ENCODE measurements at regions not wholly inside any gene's neighbourhood (a gene's known extent, or its start where the extent isn't known, plus 50 kb on each side); places are given as distances from the start of the nearest gene placed in this dataset.
"Not testable (repeated sequence)": the region's sequence is repeated elsewhere in the genome, so short reads cannot be mapped to it uniquely, and the experiment has no call there.

DNA sequence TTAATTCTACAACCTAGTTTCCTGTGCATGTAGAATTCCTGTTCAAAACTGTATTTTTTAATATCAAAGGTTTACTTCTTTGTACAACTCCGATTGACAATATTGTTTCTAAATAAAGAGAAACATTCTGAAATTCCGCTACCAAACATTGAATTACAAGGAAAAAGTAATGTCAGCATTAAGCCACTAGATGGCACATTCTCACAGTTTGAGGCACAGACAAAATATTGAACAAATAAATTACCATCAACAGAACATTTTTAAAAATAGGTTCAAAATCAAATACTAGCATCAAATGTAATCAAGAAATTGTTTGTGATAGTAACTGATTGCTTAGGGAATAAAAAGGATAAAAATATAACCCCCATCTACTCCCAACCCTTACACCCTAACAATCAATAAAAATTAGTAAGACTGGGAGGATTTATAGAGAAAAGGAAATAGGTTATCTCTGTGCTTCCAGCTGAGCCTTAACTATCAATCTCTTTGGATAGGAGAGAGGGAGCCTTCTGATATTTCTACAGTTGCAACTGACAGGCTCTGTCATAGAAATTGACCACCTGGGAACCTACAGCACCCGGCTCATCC, 86.6 kb upstream of the C7orf33 start:
- no peaks in the 10 kb centered on the region for H3K79me2 ChIP-seq (ENCODE audit: insufficient read depth, low read depth, low read length)
- CTCF ChIA-PET (ENCODE audit: unreplicated experiment): no interaction called here
- POLR2A ChIA-PET: interaction anchor here (1.3 kb wide), 1 partner anchor 80 kb away, joined by 3 read pairs; no protein-coding TSS in a partner anchor
- no peak overlapping the region for H3K27ac ChIP-seq (ENCODE audit: low read depth, low read length, poor library complexity, severe bottlenecking)
- intact Hi-C loops (cut with micrococcal nuclease; ENCODE audit: unreplicated experiment): loop anchor here (1.0 to 5.0 kb wide), 4 partner anchors 73 to 462 kb away; no protein-coding TSS in a partner anchor
- DNase-seq (ENCODE audit: low spot score): peak; percentile 47
- no peaks in the 10 kb centered on the region for H3K9me2 ChIP-seq (ENCODE audit: insufficient read depth, low read length)
- peaks cover 9% of the 10 kb centered on the region for H3K4me1 ChIP-seq (ENCODE audit: insufficient read depth, low read length, poor library complexity, severe bottlenecking)
- no peaks in the 10 kb centered on the region for H3K36me3 ChIP-seq (ENCODE audit: insufficient read depth, low read length)
- no peak overlapping the region for H2AFZ ChIP-seq (ENCODE audit: low read length)
- no peak overlapping the region for H3K4me2 ChIP-seq (ENCODE audit: low read length)
- no peaks in the 10 kb centered on the region for H4K20me1 ChIP-seq (ENCODE audit: insufficient read depth, low read length)
- no peaks in the 10 kb centered on the region for H3K9me3 ChIP-seq (ENCODE audit: low read length)
- no TSS peak for BruUV-seq (replicated peaks)
- TF ChIP-seq, protein P1, sequence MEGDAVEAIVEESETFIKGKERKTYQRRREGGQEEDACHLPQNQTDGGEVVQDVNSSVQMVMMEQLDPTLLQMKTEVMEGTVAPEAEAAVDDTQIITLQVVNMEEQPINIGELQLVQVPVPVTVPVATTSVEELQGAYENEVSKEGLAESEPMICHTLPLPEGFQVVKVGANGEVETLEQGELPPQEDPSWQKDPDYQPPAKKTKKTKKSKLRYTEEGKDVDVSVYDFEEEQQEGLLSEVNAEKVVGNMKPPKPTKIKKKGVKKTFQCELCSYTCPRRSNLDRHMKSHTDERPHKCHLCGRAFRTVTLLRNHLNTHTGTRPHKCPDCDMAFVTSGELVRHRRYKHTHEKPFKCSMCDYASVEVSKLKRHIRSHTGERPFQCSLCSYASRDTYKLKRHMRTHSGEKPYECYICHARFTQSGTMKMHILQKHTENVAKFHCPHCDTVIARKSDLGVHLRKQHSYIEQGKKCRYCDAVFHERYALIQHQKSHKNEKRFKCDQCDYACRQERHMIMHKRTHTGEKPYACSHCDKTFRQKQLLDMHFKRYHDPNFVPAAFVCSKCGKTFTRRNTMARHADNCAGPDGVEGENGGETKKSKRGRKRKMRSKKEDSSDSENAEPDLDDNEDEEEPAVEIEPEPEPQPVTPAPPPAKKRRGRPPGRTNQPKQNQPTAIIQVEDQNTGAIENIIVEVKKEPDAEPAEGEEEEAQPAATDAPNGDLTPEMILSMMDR (conservative IDR thresholded peaks at IDR 0.05; ENCODE audit: low read length): peak; percentile 98
- TF ChIP-seq EZH2phosphoT487 (IDR thresholded peaks at IDR 0.05; ENCODE audit: borderline replicate concordance, low read depth, low read length): no peak
- H3K4me3 ChIP-seq (ENCODE audit: low read depth, low read length, poor library complexity, severe bottlenecking): no peak overlapping the region

DNA sequence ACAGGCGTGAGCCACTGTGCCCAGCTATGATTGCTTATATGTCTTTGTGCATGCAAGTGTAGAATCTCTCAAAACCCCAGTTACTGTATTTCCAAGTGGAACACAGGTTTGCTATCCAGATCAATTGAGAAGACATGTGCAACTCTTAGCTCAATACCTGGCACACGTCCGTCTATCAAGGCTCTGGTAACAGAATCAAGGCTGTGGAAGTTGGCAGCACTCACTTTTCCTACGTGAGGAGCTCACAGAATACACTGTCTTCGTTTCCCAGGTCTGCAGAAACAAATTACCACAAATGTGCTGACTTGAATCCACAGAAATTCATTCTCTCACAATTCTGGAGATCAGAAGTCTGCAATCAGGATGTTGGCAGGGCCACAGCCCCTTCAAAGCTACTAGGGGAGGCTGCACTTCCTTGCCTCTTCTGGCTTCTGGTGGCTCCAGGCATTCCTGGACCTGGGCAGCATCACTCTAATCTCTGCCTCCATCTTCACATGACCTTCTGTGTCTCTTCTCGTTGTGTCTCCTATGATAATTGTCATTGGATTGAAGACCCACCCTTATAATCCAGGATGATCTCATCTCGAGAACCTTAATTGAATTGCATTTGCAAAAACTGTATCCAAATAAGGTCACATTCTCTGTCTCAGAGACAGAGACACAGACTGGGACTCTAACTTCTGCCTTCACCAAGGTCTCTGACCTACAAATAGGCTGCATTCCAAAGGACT, 84.8 kb upstream of the C7orf33 start:
- no peaks in the 10 kb centered on the region for H3K79me2 ChIP-seq (ENCODE audit: insufficient read depth, low read depth, low read length)
- DNase-seq (ENCODE audit: low spot score): no peak
- H3K4me3 ChIP-seq (ENCODE audit: low read depth, low read length, poor library complexity, severe bottlenecking): no peak overlapping the region
- no TSS peak for BruUV-seq (replicated peaks)
- peaks cover 9% of the 10 kb centered on the region for H3K4me1 ChIP-seq (ENCODE audit: insufficient read depth, low read length, poor library complexity, severe bottlenecking)
- intact Hi-C loops (cut with micrococcal nuclease; ENCODE audit: unreplicated experiment): loop anchor here (2.0 kb wide), 1 partner anchor 21 kb away; no protein-coding TSS in a partner anchor
- H3K4me2 ChIP-seq (ENCODE audit: low read length): no peak overlapping the region
- H3K9me2 ChIP-seq (ENCODE audit: insufficient read depth, low read length): no peaks in the 10 kb centered on the region
- TF ChIP-seq, protein P1 (conservative IDR thresholded peaks at IDR 0.05; ENCODE audit: low read length): no peak
- 0 out of 2 replicates have a peak overlapping the region, but pooled peaks have one; percentile 35 for H2AFZ ChIP-seq (ENCODE audit: low read length)
- H3K27ac ChIP-seq (ENCODE audit: low read depth, low read length, poor library complexity, severe bottlenecking): no peak overlapping the region
- POLR2A ChIA-PET: no interaction called here
- H3K9me3 ChIP-seq (ENCODE audit: low read length): no peaks in the 10 kb centered on the region
- H4K20me1 ChIP-seq (ENCODE audit: insufficient read depth, low read length): no peaks in the 10 kb centered on the region
- CTCF ChIA-PET (ENCODE audit: unreplicated experiment): no interaction called here
- H3K36me3 ChIP-seq (ENCODE audit: insufficient read depth, low read length): no peaks in the 10 kb centered on the region

DNA sequence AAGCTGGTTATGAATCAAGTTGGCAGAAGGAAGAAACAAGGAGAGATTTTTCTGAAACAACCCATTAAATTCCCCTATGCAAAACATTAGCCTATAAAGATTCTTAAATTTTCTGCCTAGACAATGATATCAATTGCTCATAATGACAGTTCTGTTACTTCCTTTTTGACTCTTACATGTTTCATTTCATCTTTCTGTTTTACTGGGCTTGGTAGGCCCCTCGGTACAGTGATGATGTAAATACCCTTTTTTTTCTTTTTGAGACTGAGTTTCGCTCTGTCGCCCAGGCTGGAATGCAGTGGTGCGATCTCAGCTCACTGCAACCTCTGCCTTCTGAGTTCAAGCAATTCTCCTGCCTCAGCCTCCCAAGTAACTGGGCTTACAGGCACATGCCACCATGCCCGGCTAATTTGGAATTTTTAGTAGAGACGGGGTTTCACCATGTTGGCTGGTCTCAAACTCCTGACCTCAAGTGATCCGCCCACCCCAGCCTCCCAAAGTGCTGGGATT, 83.4 kb upstream of the C7orf33 start:
- H3K9me2 ChIP-seq (ENCODE audit: insufficient read depth, low read length); H3K9me3 ChIP-seq (ENCODE audit: low read length); H3K27ac ChIP-seq (ENCODE audit: low read depth, low read length, poor library complexity, severe bottlenecking); BruUV-seq (replicated peaks); H3K4me3 ChIP-seq (ENCODE audit: low read depth, low read length, poor library complexity, severe bottlenecking); H4K20me1 ChIP-seq (ENCODE audit: insufficient read depth, low read length); H3K4me1 ChIP-seq (ENCODE audit: insufficient read depth, low read length, poor library complexity, severe bottlenecking); H3K36me3 ChIP-seq (ENCODE audit: insufficient read depth, low read length); POLR2A ChIA-PET; H3K79me2 ChIP-seq (ENCODE audit: insufficient read depth, low read depth, low read length); CTCF ChIA-PET (ENCODE audit: unreplicated experiment): not testable (repeated sequence)
- Histone ChIP-seq H3K4me2 (ENCODE audit: low read length) (peak overlapping the region; percentile 35), H2AFZ (ENCODE audit: low read length) (0 out of 2 replicates have a peak overlapping the region, but pooled peaks have one; percentile 6)
- DNase-seq (ENCODE audit: low spot score): peak; percentile 24
- intact Hi-C loops (cut with micrococcal nuclease; ENCODE audit: unreplicated experiment): loop anchor here (2.0 kb wide), 1 partner anchor 20 kb away; no protein-coding TSS in a partner anchor

Data from OCI-LY7 (cell line).